Endothelial cell of umbilical vein (primary cell): ENCODE measurements at regions not wholly inside any gene's neighbourhood (a gene's known extent, or its start where the extent isn't known, plus 50 kb on each side); places are given as distances from the start of the nearest gene placed in this dataset.

Experiments
- BruUV-seq: library from RNA; stranded (reverse); fragments of 400-500 nt; replicated peaks from 2 replicates; lab custom pipeline; 2021; lab: Mats Ljungman, UMichigan
- CTCF ChIA-PET: fragments of 300-600, 350-600 bp; sonication (Branson Sonifier 250); formaldehyde crosslinking; loops from one replicate; lab custom pipeline; 2021; ENCODE audit warnings: antibody characterized with exemption, inconsistent platforms; lab: Charles Lee
- POLR2A ChIA-PET: fragments of 300-600, 350-600 bp; sonication (Branson Sonifier 250); formaldehyde crosslinking; loops from one replicate; lab custom pipeline; 2021; ENCODE audit warnings: antibody characterized with exemption, inconsistent platforms; lab: Charles Lee
- DNase-seq: peaks from one replicate; pipeline ENCODE4 v3.0.0-alpha.2; 2011; ENCODE audit warnings: low read depth, low spot score
- FAIRE-seq: peaks from 2 replicates; lab custom pipeline; 2011; peaks lifted over from hg19 to GRCh38; lab: Jason Lieb, UNC
- H2AFZ ChIP-seq: 2 replicates; pipeline ENCODE4 v1.6.0; 2012; ENCODE audit warnings: low read depth, low read length, control low read depth, inconsistent platforms
- H3K27ac ChIP-seq: 2 replicates; pipeline ENCODE4 v1.5.1; 2011; ENCODE audit warnings: low read depth, mild to moderate bottlenecking, control low read depth, low read length, moderate library complexity; ENCODE audit not compliant: insufficient read depth
- H3K27me3 ChIP-seq, 2 experiments: 2 replicates each; pipeline versions ENCODE4 v1.6.0 to v1.6.1; 2011; ENCODE audit warnings: low read length in 2 of 2, mixed read lengths in 1 of 2; ENCODE audit not compliant: control insufficient read depth in 2 of 2, insufficient read depth in 2 of 2
- H3K36me3 ChIP-seq, 2 experiments: 2 replicates in 1 of 2; 3 replicates in 1 of 2; pipeline ENCODE4 v1.5.1; 2011; ENCODE audit warnings: low read length in 2 of 2, mild to moderate bottlenecking in 1 of 2, moderate library complexity in 1 of 2; ENCODE audit not compliant: control insufficient read depth in 2 of 2, insufficient read depth in 2 of 2; ENCODE audit errors: extremely low read depth in 1 of 2
- H3K4me1 ChIP-seq: 3 replicates; pipeline ENCODE4 v1.5.1; 2011; ENCODE audit warnings: mild to moderate bottlenecking, low read length; ENCODE audit not compliant: control insufficient read depth, insufficient read depth; ENCODE audit errors: extremely low read depth
- H3K4me2 ChIP-seq: 2 replicates; pipeline ENCODE4 v1.6.1; 2011; ENCODE audit warnings: low read length, control low read depth, mixed read lengths; ENCODE audit not compliant: insufficient read depth
- H3K4me3 ChIP-seq, 3 experiments: fragments of 200-600 bp in 1 of 3; sonication (generic), shearing (Covaris generic) in 1 of 3; replicated peaks in 1 of 3; 2 replicates each; pipeline ENCODE4 v1.5.1; 2011 to 2016; ENCODE audit warnings: control low read depth in 3 of 3, low read length in 3 of 3, mild to moderate bottlenecking in 2 of 3, inconsistent platforms in 1 of 3, low read depth in 1 of 3, moderate library complexity in 1 of 3; ENCODE audit not compliant: insufficient read depth in 1 of 3
- H3K79me2 ChIP-seq: 2 replicates; pipeline ENCODE4 v1.6.0; 2012; ENCODE audit warnings: low read length, inconsistent platforms; ENCODE audit not compliant: control insufficient read depth, insufficient read depth
- H3K9ac ChIP-seq: replicated peaks from 2 replicates; pipeline ENCODE3; 2011; ENCODE audit warnings: low read length, control low read depth; ENCODE audit not compliant: insufficient read depth; ENCODE audit errors: extremely low read depth
- H3K9me1 ChIP-seq: replicated peaks from 3 replicates; pipeline ENCODE4 v1.6.0; 2011; ENCODE audit warnings: mild to moderate bottlenecking, low read length; ENCODE audit not compliant: control insufficient read depth, insufficient read depth; ENCODE audit errors: extremely low read depth
- H3K9me3 ChIP-seq: replicated peaks from 2 replicates; pipeline ENCODE4 v1.5.1; 2012; ENCODE audit warnings: low read length, inconsistent platforms; ENCODE audit not compliant: control insufficient read depth, insufficient read depth
- H4K20me1 ChIP-seq: replicated peaks from 2 replicates; pipeline ENCODE3; 2011; ENCODE audit warnings: mild to moderate bottlenecking, low read length; ENCODE audit not compliant: control insufficient read depth, insufficient read depth; ENCODE audit errors: extremely low read depth
- CTCF ChIP-seq, 2 donors: IDR thresholded peaks; 1 replicate in 1 of 2; 2 replicates in 1 of 2; pipeline ENCODE4 v1.5.1; 2011; ENCODE audit warnings: low read length in 2 of 2, mild to moderate bottlenecking in 2 of 2, moderate library complexity in 2 of 2, control low read depth in 1 of 2, inconsistent platforms in 1 of 2, low read depth in 1 of 2; ENCODE audit not compliant: insufficient read depth in 1 of 2; ENCODE audit errors: extremely low read depth in 1 of 2
- EZH2 ChIP-seq: IDR thresholded peaks from 2 replicates; pipeline ENCODE4 v1.6.1; 2012; ENCODE audit warnings: borderline replicate concordance, low read depth, mild to moderate bottlenecking, moderate library complexity, low read length, inconsistent platforms; ENCODE audit not compliant: severe bottlenecking
- FOS ChIP-seq: IDR thresholded peaks from 2 replicates; pipeline ENCODE4 v1.6.1; 2011; ENCODE audit warnings: mild to moderate bottlenecking, low read length, moderate library complexity, borderline replicate concordance; ENCODE audit not compliant: insufficient read depth
- GATA2 ChIP-seq: IDR thresholded peaks from 2 replicates; pipeline ENCODE4 v1.7.0; 2011; ENCODE audit warnings: low read depth, mild to moderate bottlenecking, moderate library complexity, mixed read lengths, low read length; ENCODE audit not compliant: insufficient read length, insufficient read depth
- JUN ChIP-seq: IDR thresholded peaks from 2 replicates; pipeline ENCODE4 v1.6.1; 2011; ENCODE audit warnings: borderline replicate concordance, low read depth; ENCODE audit not compliant: insufficient read length, insufficient read depth
- MAX ChIP-seq: IDR thresholded peaks from 2 replicates; pipeline ENCODE4 v1.6.1; 2011; ENCODE audit not compliant: insufficient read depth, insufficient read length
- MYC ChIP-seq: IDR thresholded peaks from one replicate; pipeline ENCODE4 v1.6.1; 2011; ENCODE audit warnings: mild to moderate bottlenecking, low read depth, low read length
- POLR2A ChIP-seq: IDR thresholded peaks from 2 replicates; pipeline ENCODE4 v1.6.1; 2012; ENCODE audit warnings: low read depth, mild to moderate bottlenecking, control low read depth, low read length
- POLR2AphosphoS5 ChIP-seq: IDR thresholded peaks from 2 replicates; pipeline ENCODE4 v1.6.1; 2012; ENCODE audit warnings: low read depth, mild to moderate bottlenecking, control low read depth, low read length, moderate library complexity; ENCODE audit not compliant: insufficient read depth
- dilution Hi-C: fragments of 300-500 bp; cut with MboI; formaldehyde crosslinking; loops from one replicate; pipeline ENCODE4 v1.15.0; 2019; ENCODE audit warnings: low sequenced_read_pairs; ENCODE audit not compliant: extremely low pct_ligation_motif_present
- intact Hi-C: fragments of 100-400 bp; cut with micrococcal nuclease; formaldehyde crosslinking; loops from one replicate; pipeline ENCODE4 v1.10.0; 2022

GRCh38 chr7:52782348-52782747, 253.1 kb upstream of the POM121L12 start:
- POLR2A ChIA-PET, result no interaction called here
- FAIRE-seq, result no peak
- dilution Hi-C loops, result no loop called here

GRCh38 chr7:52781250-52781649, 254.2 kb upstream of the POM121L12 start:
- dilution Hi-C loops, result no loop called here
- no TSS peak for BruUV-seq
- no peak overlapping the region for H3K4me2 ChIP-seq
- H2AFZ ChIP-seq, result no peak overlapping the region
- CTCF ChIA-PET, result interaction anchor here (0.8 kb wide), 1 partner anchor 11 kb away, joined by 3 read pairs; no protein-coding TSS in a partner anchor
- H3K9me3 ChIP-seq, result no peaks in the 10 kb centered on the region
- no peaks in the 10 kb centered on the region for H4K20me1 ChIP-seq
- no peak overlapping the region for H3K4me3 ChIP-seq
- no peaks in the 10 kb centered on the region for H3K27me3 ChIP-seq
- no peak overlapping the region for H3K27ac ChIP-seq
- H3K4me1 ChIP-seq, result no peaks in the 10 kb centered on the region
- H3K36me3 ChIP-seq, result no peaks in the 10 kb centered on the region
- H3K9me1 ChIP-seq, result no peaks in the 10 kb centered on the region
- TF ChIP-seq FOS, result no peak
- TF ChIP-seq MYC, result no peak
- no peak for TF ChIP-seq CTCF (IDR thresholded peaks at IDR 0.05; ENCODE audit: extremely low read depth in 1 of 2, insufficient read depth in 1 of 2, low read depth in 1 of 2, low read length in 2 of 2)
- TF ChIP-seq POLR2AphosphoS5, result no peak
- no peak for TF ChIP-seq GATA2
- no peak for TF ChIP-seq MAX
- TF ChIP-seq JUN, result no peak
- no peak for TF ChIP-seq POLR2A
- TF ChIP-seq EZH2, result no peak
- FAIRE-seq (no peak), DNase-seq (no peak)
- no peaks in the 10 kb centered on the region for H3K79me2 ChIP-seq
- POLR2A ChIA-PET, result no interaction called here
- intact Hi-C loops, result no loop called here
- H3K9ac ChIP-seq, result no peak overlapping the region

More at GRCh38 chr7:52782348-52782747, 253.1 kb upstream of the POM121L12 start:
- H3K4me3 ChIP-seq, result no peak overlapping the region
- H3K4me2 ChIP-seq, result no peak overlapping the region
- H3K4me1 ChIP-seq, result no peaks in the 10 kb centered on the region
- TF ChIP-seq GATA2 (no peak), POLR2AphosphoS5 (no peak), MYC (no peak)
- DNase-seq, result no peak
- no TSS peak for BruUV-seq
- intact Hi-C loops, result no loop called here
- no peak overlapping the region for H3K9ac ChIP-seq
- H3K9me3 ChIP-seq, result no peaks in the 10 kb centered on the region
- H3K27me3 ChIP-seq, result no peaks in the 10 kb centered on the region
- no peaks in the 10 kb centered on the region for H3K9me1 ChIP-seq
- no peaks in the 10 kb centered on the region for H3K79me2 ChIP-seq
- no peaks in the 10 kb centered on the region for H4K20me1 ChIP-seq
- H2AFZ ChIP-seq, result no peak overlapping the region
- no peak overlapping the region for H3K27ac ChIP-seq
- CTCF ChIA-PET, result no interaction called here
- no peaks in the 10 kb centered on the region for H3K36me3 ChIP-seq
